ENCODE measurements at regions not wholly inside any gene's neighbourhood (a gene's known extent, or its start where the extent isn't known, plus 50 kb on each side); places are given as distances from the start of the nearest gene placed in this dataset.

DNA sequence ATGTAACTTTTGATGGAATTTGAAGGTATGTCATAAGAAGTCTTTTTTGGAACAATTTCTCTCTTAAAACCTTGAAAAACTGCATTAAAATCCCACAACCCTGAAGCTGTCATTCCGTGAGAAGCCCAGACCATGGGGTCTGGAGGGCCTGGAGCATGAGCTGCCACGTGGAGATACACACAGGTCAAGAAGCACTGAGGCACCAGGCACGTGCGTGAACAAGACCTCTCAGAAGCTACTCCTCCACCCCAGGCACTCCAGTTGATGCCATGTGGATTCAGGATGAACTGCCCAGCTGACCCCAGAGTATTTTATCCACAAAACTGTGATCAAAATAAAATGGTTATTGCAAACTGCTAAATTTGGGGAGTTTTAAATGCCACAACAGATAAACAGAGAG lies 227.5 kb upstream of the BRINP1 start:
- DNase-seq, result no peak

DNA sequence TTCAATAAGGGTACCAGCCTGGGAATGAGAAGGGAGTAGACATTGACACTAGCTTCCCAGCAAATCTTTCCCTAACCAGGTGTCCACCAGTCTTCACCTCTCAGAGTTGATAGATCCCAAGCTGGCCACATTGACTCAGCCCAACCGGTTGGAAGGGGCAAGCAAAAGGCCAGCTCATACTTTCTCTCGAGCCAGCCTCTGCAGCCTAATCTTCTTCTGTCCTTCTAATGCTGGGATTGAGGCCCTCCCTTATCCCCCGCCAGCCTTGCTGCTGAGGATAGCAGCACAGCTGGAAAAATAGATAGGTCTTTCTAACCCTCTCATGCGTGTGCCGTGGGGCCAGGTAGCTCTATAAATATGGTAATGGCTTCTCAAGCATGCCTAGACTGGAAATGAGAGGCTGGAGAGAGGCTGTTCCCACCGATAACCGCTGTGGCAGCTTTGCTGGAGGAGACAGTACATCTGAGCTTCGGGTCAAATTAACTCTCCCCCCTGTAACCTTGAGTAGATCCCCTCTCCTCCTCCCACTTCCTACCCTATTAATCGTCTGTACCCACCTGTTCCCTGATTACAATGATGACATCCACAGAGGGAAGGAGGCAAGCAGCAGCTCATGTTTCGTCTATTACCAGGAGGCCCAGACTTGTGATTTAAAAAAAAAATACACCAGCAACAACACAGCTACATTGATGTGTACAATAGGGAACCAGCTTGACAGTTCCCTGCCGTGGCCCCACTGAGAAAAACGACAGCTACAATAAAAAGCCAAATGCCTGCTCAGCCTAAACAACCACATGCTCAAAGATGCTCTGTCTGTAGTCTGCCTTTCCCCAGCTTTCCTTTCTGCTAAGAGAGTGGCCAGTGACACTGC lies 219.9 kb upstream of the BRINP1 start:
- no peak for DNase-seq

DNA sequence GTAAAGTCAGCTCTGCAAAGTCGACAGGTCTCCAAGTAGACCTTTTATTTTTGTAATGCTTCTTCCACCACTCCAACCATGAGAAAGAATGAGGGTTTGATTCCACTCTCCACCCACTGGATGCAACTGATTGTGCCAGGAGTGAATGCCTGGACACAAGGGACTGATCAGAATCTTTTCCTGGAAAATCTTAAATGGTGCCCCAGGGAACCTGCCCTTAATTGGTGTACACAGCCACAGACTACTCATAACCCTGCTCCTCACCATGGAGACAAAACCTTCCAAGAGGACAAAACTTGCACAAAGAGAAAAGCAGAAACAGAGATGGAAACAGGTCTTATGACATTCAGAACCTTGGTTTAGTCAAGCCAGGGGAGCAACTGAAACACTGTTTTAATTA lies 208.6 kb upstream of the BRINP1 start:
- DNase-seq, result no peak

DNA sequence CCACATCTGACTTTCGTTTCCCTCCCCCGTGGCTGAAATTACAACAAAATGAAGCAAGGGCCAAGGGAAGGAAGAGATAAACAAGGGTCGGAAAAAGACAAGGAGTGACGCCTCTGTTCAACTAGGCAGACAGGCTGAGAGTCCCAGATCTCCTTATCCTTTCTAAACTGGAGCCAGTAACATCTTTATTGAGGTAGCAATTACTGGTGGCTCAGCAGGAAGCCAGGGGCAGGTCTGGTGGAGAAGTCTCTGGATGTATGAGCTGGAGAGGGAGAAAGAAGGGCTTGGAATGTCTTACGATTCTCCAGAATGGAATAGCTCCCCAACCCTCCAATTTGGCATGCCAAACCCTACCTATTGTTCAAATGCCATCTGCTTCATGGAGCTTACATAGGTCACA lies 190.8 kb upstream of the BRINP1 start:
- no peak for DNase-seq

DNA sequence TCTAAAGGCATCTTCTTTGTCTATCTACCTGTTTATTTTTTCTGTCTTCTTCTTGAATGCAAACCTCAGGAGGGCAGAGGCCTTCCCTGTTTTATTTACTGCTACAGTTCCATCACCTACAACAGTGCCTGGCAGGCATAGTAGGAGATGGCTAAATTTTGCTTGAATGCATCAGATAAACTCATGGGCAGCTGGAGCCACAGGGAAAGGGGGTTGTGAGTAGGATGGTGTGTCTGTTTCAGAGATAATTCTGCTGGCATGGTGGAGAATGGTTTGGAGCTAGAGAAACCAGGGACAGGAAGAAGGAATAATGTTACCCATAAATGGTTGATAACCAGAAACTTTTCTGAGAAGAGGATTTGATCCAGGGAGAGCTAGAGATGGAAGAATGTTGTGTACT lies 189.8 kb upstream of the BRINP1 start:
- no peak for DNase-seq

DNA sequence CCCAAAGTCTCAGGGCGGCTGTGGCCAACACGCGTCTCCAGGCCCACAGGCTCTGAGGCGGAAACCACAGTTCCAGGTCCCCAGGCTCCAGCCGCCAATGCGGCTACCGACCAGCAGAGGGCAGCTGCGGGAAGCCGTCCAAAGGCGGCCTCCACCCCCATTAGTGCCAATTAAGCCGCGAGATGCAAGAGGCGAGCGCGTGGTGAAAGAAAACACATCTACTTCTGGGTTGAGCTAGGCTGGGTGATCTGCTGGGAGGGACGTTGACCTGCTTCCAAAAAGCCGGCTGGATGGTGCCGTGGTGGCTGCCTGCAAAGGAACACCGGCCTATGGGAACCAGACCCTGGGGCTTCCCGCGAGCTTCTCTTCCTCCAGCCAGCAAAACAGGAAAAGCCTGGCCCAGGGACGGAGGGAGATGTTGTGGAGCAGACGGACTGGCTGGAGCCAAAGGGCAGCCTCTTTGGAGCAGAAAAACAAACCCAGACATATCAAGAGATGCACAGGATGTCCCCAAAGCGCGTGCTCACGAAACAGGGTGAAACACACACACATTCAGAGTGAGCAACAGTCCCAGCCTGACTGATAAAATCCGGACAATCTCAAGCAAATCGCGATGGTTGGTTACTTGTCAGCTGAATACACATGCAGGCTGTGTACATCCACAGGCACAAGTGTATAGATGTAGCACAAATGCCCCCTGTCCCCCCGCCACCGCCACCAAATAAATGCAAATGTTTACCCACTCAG lies 187.1 kb upstream of the BRINP1 start:
- peak; percentile 34 for DNase-seq

DNA sequence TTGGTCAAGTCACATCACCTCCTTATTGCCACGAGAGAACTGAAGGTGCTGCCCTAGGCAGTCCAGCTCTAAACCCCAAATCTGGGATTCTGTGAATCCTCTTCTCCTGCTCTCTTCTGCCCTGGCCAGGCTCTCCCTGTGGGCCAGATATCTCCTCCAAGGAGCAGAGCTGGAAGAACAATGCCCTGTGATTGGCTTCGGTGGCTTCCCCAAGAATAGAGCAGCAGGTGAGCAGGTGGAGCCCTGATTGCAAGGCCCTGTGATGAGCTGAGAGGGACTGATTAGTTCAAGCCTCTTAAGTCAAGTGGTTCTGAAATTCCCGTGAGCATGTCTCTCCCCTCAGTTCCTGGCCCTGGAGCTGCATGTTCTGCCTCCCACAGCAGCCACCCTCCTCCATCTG lies 175.3 kb upstream of the BRINP1 start:
- no peak for DNase-seq

DNA sequence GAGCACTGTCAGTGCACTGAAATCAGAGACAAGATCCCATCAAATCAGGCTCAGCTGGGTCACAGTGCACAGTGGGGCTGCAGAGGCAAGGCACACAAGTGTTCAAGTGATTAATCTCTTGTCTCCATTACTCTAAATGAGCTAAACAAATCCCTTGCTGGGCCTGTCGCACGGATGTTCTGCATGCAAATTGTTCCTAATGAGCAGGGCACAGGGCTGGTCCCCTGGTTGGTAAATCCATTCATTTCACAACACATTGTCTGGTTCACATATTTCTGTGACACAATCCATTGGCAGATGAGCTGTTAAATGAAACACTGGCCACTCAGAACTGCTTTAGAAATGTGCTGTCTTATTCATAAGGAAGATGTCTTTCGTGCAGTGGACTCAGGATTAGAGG lies 167.9 kb upstream of the BRINP1 start:
- no peak for DNase-seq

DNA sequence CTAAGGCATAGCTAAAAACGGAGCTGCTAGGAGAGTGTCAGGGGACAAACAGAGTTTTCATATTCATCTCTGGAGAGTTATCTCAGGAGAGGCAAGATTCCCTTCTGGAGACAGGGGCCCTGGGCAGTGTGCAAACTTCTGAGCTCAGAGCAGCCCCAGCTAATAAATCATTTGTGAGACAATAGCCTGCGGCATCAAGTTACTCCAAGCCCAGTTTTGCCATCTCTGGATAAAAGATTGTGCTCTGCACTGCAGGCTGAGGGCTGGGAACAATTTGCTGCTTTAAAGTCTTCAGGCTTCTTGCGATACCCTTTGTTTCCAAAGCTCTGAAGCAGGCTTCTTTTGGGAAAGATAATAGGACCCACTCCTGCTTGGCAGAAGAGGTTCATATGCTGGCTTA lies 164.3 kb upstream of the BRINP1 start:
- no peak for DNase-seq

DNA sequence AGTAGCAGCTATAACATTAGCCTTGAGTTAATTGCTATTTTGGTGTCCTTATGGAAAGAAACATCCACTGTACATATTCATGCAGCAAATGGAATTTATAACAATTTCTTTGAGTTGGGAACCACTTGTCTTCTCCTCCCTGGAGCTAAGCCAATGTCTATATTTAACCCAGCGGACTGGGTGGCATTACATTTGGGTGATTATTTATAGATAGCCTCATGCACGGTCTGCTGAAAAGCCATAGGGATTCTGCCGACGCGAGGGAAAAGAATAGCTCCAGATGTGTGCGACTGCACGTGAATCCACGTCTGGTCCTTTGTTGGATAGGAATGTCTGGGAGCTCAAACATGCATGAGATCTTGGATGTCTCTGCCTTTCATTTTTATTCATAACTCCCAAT lies 157.5 kb upstream of the BRINP1 start:
- no peak for DNase-seq

DNA sequence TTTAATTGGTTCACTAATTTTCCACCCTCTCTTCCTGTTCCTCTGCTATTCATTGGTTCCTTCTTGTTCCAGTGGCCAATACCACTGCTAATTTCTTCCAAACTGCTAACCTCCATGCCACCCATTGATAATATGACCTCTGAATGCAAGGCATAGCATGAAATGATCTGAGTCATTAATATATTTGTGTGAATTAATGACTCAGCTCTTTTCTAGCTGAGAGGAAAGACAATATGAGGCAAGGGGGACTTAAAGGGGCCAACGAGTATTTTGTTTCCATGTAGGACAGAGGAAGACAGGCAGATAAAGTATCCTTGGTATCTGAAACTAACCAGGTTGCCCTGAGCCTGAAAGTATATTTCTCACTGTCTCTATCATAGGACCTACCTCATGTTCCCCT lies 154.3 kb upstream of the BRINP1 start:
- no peak for DNase-seq

DNA sequence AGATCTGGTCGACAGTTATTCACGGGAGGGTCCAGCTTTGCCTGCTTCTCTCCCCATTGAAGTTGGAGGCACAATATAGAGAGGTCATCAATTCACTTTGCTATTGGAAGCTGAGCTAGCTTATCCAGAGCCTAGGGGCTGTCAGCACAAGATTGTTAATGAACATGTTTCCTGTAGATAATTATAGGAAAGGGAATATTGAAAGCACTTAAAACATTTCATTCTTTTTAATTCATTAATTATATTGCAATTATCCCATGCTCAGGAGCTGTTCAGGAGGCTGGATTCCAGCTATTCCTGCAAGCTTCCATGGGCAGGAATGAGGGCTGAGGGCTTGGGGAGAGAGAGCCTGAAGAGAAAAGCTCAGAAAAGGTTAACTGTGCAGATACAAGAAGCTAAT lies 153.1 kb upstream of the BRINP1 start:
- no peak for DNase-seq

DNA sequence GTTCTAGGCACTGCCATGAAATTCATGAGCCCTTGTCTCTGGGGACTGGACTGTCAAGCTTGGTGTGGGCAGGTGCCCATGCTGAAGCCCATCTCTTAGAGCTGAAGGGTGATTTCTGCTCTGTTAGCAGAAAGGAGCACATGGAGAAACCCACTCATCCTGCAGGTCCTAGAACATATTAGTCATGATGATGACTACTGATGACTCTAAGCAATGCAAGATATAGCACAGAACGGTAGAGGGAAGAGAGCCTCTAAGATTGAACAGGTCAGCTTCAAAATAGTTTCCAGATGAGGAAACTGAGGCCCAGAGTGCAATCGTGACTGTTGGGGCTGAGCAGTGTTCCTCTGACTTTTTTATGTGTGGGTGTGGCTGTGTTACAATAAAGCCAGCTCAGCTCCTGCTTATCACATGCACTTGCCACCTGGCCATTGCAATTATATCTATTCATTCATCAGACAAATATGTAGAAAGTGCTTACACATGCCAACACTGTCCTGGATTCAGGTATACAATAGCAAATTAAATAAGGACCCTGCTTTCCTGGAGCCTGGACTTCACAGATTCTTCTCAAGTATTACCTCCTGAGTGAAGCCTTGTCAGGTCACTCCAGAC lies 140.2 kb upstream of the BRINP1 start:
- DNase-seq, result no peak

DNA sequence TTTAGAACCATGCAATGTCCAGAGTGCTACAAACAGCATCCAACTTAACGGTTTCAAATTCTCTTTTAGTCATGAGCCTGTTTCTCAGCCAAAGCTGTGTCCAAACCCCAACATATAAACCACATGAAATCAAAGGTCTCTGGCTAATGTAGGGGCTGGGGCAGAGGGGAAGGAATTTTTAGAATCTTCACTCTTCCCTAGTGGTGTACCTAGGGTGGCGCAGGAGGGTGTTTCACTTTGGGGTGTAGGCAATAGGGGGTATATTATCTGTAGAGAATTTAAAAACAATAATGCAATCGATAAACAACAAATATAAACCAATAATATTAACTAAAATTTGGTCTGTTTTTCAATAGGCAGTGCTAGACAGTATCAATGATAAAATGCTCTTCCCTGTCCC lies 132.1 kb upstream of the BRINP1 start:
- DNase-seq, result no peak

DNA sequence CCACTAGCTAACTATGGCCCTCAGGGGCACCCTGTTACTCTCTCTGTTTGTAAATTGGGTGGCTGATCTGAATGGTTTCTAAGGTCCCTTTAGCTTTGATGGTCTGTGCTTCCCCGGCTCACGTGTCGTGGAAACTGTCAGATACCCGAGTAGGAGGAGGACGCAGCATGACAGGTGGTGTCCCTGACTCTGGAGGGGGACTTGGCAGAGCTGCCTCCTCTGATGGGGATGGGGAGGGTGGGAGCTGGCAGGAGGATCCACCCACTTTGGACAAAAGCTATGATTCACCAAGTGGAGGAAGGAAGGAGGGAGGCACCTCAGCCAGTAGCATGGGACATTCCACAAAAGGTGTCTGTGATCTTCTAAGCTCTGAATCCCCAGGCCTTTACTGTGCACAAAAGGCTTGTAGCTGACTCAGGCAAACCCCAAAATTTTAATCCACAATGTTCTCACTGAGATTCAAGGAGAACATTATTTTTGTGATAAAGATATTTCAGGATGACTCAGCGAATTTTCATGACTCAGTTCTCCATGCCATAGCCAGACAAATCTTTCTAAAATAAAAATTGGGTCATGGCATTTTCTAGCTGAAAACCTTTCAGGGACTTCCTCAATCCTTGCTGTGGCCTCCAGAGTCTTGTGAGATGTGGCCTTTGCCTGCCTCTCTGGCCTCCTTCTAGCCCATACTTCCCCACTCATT lies 131.0 kb upstream of the BRINP1 start:
- DNase-seq, result no peak

DNA sequence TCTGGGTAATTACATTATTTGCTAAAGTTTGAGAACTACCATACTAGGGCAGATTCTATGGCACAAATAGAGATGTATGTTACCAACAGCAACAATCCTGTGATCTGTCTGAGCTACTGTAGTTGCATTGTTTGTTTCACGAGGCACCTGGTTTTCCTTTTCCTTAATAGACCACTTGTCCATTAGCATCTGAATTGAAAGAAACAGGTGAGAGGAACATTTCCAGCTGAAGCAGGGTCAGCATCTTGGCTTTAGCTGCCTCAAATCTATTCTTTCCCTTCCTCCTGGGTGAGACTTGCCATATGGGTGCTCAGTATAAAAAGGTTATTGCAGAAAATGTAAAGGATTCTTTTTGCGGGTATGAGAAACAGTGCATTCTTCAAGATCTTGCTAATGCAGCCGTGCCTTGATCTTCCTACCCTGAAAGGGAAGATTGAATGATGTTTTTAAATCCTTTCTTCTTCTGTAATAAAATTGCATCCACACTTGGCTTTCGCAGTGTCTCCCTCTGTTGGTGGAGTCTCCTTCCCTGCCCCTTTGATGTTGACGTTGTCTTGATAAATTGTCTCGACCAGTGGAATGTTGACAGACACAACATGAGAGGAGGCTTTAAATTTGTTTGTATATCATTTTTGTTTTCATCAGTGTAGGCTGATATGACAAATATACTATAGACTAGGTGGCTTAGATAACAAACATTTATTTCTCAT lies 118.0 kb upstream of the BRINP1 start:
- DNase-seq, result no peak

DNA sequence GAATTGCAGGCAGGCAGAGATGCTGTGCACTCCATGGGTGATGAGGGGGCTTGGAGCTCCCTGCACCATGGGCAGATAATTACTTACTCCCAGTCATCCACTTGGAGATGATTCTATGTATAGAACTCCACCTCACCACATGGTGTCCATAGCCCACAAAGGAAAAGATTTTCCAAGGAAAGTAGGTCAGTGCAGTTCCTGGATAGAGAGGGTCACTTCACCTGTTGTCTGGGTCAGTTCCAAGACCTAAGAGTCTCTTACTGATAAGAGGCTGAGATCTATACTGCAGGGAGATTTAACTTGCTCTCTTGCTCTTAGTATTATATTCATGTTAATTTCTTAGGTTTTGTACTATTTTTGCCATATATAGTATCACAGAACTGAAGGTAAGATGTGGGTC lies 113.9 kb upstream of the BRINP1 start:
- DNase-seq, result no peak

DNA sequence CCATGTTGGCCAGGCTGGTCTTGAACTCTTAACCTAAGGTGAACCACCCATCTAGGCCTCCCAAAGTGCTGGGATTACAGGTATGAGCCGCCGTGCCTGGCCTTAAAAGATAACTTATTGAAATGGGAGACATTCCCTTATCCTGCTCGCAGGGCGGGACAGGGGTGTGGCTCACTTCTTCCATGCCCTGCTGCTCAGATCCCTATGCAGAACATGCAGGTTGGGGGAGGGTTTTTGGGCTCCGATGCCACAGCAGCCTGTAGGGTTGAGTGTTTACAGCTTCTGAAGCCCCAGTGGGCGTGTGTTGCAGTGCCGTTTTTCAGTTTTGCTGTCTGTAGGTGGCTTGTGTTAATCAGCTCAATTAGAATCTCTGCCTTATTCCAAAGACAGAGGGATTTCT lies 108.0 kb upstream of the BRINP1 start:
- no peak for DNase-seq

DNA sequence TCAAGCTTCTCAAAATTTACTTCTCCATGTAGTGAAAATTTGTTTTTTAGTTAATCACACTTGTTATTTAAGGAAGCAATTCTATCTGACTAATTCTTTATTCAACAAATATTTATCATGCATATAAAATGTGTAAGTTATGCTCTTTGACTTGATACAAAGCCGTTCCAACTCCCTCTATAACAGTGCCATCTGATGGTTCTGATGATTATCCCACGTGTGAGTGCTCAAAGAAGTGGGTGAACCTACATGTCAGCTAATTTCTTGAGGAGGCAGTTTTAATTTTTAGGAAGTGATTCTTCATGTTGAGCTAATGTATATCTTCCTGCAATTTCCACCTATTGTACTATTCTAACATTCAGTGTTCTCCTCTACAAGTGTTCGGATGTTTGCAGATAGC lies 88.8 kb upstream of the BRINP1 start:
- DNase-seq, result no peak

DNA sequence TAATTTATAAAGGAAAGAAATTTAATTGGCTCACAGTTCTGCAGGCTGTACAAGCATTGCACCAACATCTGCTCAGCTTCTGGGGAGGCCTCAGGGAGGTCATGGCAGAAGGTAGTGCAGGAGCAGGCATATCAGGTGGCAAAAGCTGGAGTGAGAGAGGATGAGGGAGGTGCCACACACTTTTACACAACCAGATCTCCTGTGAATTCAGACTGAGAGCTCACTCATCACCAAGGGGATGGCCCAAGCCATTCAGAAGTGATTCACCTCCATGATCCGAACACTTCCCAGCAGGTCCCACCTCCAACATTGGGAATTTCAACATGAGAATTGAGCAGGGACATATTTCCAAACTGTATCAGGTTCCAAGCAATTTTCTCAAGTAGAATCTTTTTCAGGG lies 84.7 kb upstream of the BRINP1 start:
- DNase-seq, result no peak

DNA sequence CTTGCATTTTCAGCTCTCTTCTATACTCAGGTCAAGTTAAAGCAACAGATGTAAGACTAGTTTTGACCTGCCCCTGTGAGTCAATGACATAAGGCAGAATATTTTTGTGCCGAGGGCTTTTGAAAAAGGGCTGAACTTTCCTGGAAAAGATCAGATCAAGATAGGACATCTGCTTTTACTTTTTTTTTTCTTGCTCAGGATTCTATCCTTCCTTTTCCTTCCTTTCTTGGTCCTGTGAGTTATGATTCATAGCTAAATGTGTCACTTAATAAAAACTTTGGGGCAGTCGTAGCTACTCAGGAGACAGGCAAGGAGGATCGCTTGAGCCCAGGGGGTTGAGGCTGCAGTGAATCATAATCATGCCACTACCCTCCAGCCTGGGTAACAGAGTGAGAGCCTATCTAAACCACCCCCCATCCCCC lies 84.3 kb upstream of the BRINP1 start:
- no peak for DNase-seq

DNA sequence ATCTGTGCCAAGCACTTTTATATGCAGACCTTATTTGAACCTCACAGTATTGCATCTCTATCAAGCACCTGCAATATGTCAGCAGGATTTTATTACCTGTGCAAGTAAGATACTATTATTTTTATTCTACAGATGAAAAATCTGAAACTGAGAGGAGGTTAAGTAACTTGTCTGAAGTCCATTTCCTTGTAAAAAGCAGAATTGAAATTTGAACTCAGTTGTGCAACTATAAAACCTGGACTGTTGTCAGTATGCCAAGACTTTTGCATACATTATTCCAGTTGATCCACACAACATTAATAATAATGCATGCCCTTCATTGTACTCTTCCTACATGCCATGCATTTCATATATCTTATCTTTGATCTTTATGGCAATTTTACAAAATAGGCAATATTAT lies 82.2 kb upstream of the BRINP1 start:
- no peak for DNase-seq

DNA sequence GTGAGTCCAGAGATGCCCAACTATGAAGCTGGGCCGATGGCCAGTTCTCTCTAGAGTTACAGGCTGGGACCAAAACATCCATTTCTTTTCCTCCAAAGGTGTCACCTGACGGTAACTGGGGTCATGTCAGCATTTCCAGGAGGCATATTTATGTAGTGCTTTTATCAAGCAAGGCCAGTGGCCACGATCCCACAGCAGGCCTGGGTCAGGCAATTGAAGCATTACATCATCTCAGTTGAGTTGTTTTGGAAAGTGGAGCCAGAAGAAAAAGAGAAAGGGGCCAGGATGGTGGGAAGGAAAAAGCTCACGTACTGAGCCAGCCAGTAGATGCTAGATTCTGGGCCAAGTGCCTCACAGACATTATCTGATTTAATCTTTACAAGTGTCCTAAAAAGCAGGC lies 73.9 kb upstream of the BRINP1 start:
- no peak for DNase-seq

Data from stimulated activated CD4-positive, alpha-beta T cell treated with anti-CD3 and anti-CD28 coated beads, Interleukin-4, amount 100 ng/mL, for 24 hours (primary cell).